ENCODE measurements at regions not wholly inside any gene's neighbourhood (a gene's known extent, or its start where the extent isn't known, plus 50 kb on each side); places are given as distances from the start of the nearest gene placed in this dataset.
"Not testable (repeated sequence)": the region's sequence is repeated elsewhere in the genome, so short reads cannot be mapped to it uniquely, and the experiment has no call there.

DNA sequence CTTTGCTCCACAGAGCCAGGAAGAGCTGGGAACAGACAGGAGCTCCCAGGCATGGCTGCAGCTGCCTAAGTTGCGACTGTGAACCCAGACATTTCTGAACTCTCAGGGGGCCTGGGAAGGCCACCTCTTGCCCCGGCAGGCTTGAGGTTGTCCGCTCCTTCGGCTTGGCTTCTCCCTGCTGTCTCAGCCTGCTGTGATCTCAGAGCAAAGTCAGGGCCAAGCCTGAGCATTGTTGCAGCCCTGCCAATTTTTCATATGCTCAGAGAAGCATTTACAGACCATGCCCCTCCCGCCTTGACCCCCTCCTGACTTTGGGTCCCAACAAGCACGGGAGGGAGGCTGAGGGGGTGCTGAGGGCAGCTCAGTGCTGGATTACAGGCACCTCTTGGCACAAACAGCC lies 1439.1 kb upstream of the FLRT2 start:
- DNase-seq (ENCODE audit: low read depth, low spot score): no peak
- Histone ChIP-seq H3K9me3 (ENCODE audit: control insufficient read depth, insufficient read depth, low read length) (no peaks in the 10 kb centered on the region; the same call in 1 of the 2 replicates), H3K27ac (ENCODE audit: low read depth, low read length) (no peak overlapping the region), H3K4me3 (ENCODE audit: low read depth, low read length) (no peak overlapping the region), H3K27me3 (ENCODE audit: control insufficient read depth, insufficient read depth, low read length) (no peaks in the 10 kb centered on the region)
- TF ChIP-seq, protein P1, sequence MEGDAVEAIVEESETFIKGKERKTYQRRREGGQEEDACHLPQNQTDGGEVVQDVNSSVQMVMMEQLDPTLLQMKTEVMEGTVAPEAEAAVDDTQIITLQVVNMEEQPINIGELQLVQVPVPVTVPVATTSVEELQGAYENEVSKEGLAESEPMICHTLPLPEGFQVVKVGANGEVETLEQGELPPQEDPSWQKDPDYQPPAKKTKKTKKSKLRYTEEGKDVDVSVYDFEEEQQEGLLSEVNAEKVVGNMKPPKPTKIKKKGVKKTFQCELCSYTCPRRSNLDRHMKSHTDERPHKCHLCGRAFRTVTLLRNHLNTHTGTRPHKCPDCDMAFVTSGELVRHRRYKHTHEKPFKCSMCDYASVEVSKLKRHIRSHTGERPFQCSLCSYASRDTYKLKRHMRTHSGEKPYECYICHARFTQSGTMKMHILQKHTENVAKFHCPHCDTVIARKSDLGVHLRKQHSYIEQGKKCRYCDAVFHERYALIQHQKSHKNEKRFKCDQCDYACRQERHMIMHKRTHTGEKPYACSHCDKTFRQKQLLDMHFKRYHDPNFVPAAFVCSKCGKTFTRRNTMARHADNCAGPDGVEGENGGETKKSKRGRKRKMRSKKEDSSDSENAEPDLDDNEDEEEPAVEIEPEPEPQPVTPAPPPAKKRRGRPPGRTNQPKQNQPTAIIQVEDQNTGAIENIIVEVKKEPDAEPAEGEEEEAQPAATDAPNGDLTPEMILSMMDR (IDR thresholded peaks at IDR 0.05; ENCODE audit: low read depth, low read length): no peak
- ChIA-PET CTCF (no interaction called here), POLR2A (no interaction called here)

DNA sequence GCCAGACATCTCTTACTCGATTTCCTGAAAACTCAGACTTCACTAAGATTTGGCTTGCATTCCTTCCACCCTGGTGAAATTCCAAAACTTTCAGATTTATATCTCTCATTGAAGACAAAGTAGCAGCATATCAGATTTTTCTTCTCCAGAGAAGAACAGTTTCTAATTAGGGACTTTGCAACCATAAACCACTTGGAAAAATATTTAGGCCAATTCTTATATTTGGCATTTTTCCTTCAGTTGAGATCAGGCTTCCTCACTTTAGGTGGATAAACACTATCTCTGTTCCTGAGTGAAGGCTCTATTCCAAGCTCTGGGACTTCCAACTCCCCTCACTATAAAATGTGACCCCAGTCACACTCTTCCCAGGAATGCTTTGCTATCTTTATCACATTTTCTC lies 1434.3 kb upstream of the FLRT2 start:
- Histone ChIP-seq H3K27ac (ENCODE audit: low read depth, low read length) (no peak overlapping the region), H3K4me3 (ENCODE audit: low read depth, low read length) (no peak overlapping the region), H3K9me3 (ENCODE audit: control insufficient read depth, insufficient read depth, low read length) (peaks cover 5% of the 10 kb centered on the region; the same call in 1 of the 2 replicates), H3K27me3 (ENCODE audit: control insufficient read depth, insufficient read depth, low read length) (no peaks in the 10 kb centered on the region)
- ChIA-PET CTCF (no interaction called here), POLR2A (no interaction called here)
- TF ChIP-seq, protein P1 (IDR thresholded peaks at IDR 0.05; ENCODE audit: low read depth, low read length): no peak
- DNase-seq (ENCODE audit: low read depth, low spot score): no peak

DNA sequence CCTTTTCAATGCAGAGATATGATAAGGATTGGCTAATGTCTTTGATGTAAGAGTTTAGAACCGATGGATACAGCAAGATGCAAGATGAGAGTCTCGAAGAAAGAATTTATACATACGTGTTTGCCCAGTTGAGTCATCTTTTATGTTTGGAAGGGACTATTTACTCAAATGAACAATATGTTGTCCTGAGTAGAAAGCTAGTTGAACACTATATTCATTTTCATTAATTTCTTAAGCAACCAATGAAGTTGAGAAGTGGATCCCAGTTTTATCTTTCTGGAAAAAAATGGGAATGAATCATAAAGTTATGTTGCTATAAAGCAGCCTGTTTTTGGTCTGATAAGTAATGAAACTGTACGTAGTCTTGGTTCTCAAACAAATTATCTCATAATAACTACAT lies 1431.7 kb upstream of the FLRT2 start:
- TF ChIP-seq, protein P1 (IDR thresholded peaks at IDR 0.05; ENCODE audit: low read depth, low read length): no peak
- Histone ChIP-seq H3K4me3 (ENCODE audit: low read depth, low read length) (no peak overlapping the region), H3K27me3 (ENCODE audit: control insufficient read depth, insufficient read depth, low read length) (no peaks in the 10 kb centered on the region), H3K9me3 (ENCODE audit: control insufficient read depth, insufficient read depth, low read length) (peaks cover 5% of the 10 kb centered on the region; the same call in 1 of the 2 replicates), H3K27ac (ENCODE audit: low read depth, low read length) (no peak overlapping the region)
- CTCF ChIA-PET: no interaction called here
- POLR2A ChIA-PET: no interaction called here
- no peak for DNase-seq (ENCODE audit: low read depth, low spot score)

DNA sequence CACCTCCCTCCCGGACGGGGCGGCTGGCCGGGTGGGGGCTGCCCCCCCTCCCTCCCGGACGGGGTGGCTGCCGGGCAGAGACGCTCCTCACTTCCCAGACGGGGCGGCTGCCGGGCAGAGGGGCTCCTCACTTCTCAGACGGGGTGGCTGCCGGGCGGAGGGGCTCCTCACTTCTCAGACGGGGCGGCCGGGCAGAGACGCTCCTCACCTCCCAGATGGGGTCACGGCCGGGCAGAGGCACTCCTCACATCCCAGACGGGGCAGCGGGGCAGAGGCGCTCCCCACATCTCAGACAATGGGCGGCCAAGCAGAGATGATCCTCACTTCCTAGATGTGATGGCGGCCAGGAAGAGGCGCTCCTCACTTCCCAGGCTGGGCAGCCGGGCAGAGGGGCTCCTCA lies 1430.4 kb upstream of the FLRT2 start:
- H3K9me3 ChIP-seq (ENCODE audit: control insufficient read depth, insufficient read depth, low read length); POLR2A ChIA-PET; DNase-seq (ENCODE audit: low read depth, low spot score); H3K27me3 ChIP-seq (ENCODE audit: control insufficient read depth, insufficient read depth, low read length); H3K27ac ChIP-seq (ENCODE audit: low read depth, low read length); H3K4me3 ChIP-seq (ENCODE audit: low read depth, low read length); CTCF ChIA-PET: not testable (repeated sequence)

DNA sequence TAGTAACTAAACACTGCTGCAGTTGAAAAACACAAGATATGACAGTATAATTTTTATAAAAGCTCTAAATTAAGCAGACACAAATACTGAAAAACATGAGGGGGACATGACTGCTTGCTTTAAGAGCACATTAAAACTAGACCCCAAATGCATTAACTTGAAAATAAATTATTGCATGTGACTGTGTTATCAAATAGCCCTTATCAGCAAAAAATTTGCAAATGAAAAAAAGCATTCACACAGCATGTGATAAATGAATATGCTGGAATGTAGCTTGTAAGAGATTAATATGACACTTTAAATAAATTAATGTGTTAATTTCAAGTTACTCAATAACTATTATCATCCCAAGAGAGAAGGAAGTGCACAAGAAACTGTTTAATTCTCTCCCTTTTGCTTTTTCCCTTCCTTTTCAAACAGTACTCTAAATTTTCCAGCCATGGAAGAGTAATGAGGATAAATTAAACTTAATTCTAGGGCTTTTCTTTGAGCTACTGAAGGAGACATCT lies 1422.1 kb upstream of the FLRT2 start:
- ChIA-PET CTCF (interaction anchor here (0.7 kb wide), 1 partner anchor 88 kb away, joined by 3 read pairs; no protein-coding TSS in a partner anchor), POLR2A (no interaction called here)
- Histone ChIP-seq H3K27me3 (ENCODE audit: control insufficient read depth, insufficient read depth, low read length) (no peaks in the 10 kb centered on the region), H3K9me3 (ENCODE audit: control insufficient read depth, insufficient read depth, low read length) (no peaks in the 10 kb centered on the region), H3K4me3 (ENCODE audit: low read depth, low read length) (no peak overlapping the region), H3K27ac (ENCODE audit: low read depth, low read length) (no peak overlapping the region)
- no peak for DNase-seq (ENCODE audit: low read depth, low spot score)
- TF ChIP-seq, protein P1 (IDR thresholded peaks at IDR 0.05; ENCODE audit: low read depth, low read length): no peak
